ENCODE measurements at regions not wholly inside any gene's neighbourhood (a gene's known extent, or its start where the extent isn't known, plus 50 kb on each side); places are given as distances from the start of the nearest gene placed in this dataset.
"Not testable (repeated sequence)": the region's sequence is repeated elsewhere in the genome, so short reads cannot be mapped to it uniquely, and the experiment has no call there.

GRCh38 chr16:58847902-58848661, 114.0 kb upstream of the GOT2 start:
- Mint-ChIP-seq H3K36me3 (ENCODE audit: unreplicated experiment) (no peaks in the 10 kb centered on the region), H3K4me1 (ENCODE audit: unreplicated experiment) (peaks cover 13% of the 10 kb centered on the region), H3K27me3 (ENCODE audit: unreplicated experiment) (peaks cover 10% of the 10 kb centered on the region), H3K27ac (ENCODE audit: unreplicated experiment) (no peak overlapping the region), H3K4me3 (ENCODE audit: unreplicated experiment) (no peak overlapping the region), H3K9me3 (ENCODE audit: unreplicated experiment) (no peaks in the 10 kb centered on the region)
- no peak for DNase-seq (ENCODE audit: extremely low spot score, unreplicated experiment)
- TF ChIP-seq, protein P1, sequence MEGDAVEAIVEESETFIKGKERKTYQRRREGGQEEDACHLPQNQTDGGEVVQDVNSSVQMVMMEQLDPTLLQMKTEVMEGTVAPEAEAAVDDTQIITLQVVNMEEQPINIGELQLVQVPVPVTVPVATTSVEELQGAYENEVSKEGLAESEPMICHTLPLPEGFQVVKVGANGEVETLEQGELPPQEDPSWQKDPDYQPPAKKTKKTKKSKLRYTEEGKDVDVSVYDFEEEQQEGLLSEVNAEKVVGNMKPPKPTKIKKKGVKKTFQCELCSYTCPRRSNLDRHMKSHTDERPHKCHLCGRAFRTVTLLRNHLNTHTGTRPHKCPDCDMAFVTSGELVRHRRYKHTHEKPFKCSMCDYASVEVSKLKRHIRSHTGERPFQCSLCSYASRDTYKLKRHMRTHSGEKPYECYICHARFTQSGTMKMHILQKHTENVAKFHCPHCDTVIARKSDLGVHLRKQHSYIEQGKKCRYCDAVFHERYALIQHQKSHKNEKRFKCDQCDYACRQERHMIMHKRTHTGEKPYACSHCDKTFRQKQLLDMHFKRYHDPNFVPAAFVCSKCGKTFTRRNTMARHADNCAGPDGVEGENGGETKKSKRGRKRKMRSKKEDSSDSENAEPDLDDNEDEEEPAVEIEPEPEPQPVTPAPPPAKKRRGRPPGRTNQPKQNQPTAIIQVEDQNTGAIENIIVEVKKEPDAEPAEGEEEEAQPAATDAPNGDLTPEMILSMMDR (IDR thresholded peaks at IDR 0.05), result no peak

- H3K9me3 Mint-ChIP-seq (ENCODE audit: unreplicated experiment), result not testable (repeated sequence)
Observed at GRCh38 chr16:58846226-58846625, 112.1 kb upstream of the GOT2 start.

GRCh38 chr16:58843675-58844074, 109.6 kb upstream of the GOT2 start:
- peaks cover 6% of the 10 kb centered on the region for H3K27me3 Mint-ChIP-seq (ENCODE audit: unreplicated experiment)
- TF ChIP-seq, protein P1 (IDR thresholded peaks at IDR 0.05), result peak; percentile 64

More at GRCh38 chr16:58846226-58846625, 112.1 kb upstream of the GOT2 start:
- H3K4me1 Mint-ChIP-seq (ENCODE audit: unreplicated experiment), result peaks cover 13% of the 10 kb centered on the region
- H3K36me3 Mint-ChIP-seq (ENCODE audit: unreplicated experiment); H3K4me3 Mint-ChIP-seq (ENCODE audit: unreplicated experiment); H3K27me3 Mint-ChIP-seq (ENCODE audit: unreplicated experiment); DNase-seq (ENCODE audit: extremely low spot score, unreplicated experiment); H3K27ac Mint-ChIP-seq (ENCODE audit: unreplicated experiment): not testable (repeated sequence)

DNA sequence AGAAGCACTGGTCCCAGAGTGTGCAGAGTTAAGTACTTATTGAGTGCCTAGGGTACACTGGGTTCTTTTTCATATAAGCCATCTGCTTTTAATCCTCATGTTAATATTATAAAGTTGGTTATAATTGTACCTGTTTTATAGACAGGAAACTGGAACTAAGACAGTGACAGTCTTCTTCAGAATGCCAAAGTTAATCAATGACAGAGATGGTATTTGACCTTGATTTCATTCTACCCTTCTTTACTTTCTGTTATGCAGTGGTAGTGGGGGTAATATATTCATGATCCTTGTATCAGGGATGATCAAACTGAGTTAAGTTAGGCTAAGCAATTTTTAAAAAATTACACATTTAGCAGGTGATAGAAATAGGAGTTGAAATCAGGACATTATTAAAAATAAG, 108.6 kb upstream of the GOT2 start:
- TF ChIP-seq, protein P1 (IDR thresholded peaks at IDR 0.05), result no peak
- Mint-ChIP-seq H3K9me3 (ENCODE audit: unreplicated experiment) (no peaks in the 10 kb centered on the region), H3K36me3 (ENCODE audit: unreplicated experiment) (no peaks in the 10 kb centered on the region), H3K27me3 (ENCODE audit: unreplicated experiment) (peaks cover 6% of the 10 kb centered on the region), H3K4me3 (ENCODE audit: unreplicated experiment) (no peak overlapping the region), H3K4me1 (ENCODE audit: unreplicated experiment) (peaks cover 7% of the 10 kb centered on the region), H3K27ac (ENCODE audit: unreplicated experiment) (no peak overlapping the region)
- no peak for DNase-seq (ENCODE audit: extremely low spot score, unreplicated experiment)

More at GRCh38 chr16:58843675-58844074, 109.6 kb upstream of the GOT2 start:
- no peak overlapping the region for H3K4me3 Mint-ChIP-seq (ENCODE audit: unreplicated experiment)
- no peaks in the 10 kb centered on the region for H3K36me3 Mint-ChIP-seq (ENCODE audit: unreplicated experiment)
- DNase-seq (ENCODE audit: extremely low spot score, unreplicated experiment), result no peak
- no peak overlapping the region for H3K27ac Mint-ChIP-seq (ENCODE audit: unreplicated experiment)
- no peaks in the 10 kb centered on the region for H3K9me3 Mint-ChIP-seq (ENCODE audit: unreplicated experiment)
- H3K4me1 Mint-ChIP-seq (ENCODE audit: unreplicated experiment), result peaks cover 11% of the 10 kb centered on the region

DNA sequence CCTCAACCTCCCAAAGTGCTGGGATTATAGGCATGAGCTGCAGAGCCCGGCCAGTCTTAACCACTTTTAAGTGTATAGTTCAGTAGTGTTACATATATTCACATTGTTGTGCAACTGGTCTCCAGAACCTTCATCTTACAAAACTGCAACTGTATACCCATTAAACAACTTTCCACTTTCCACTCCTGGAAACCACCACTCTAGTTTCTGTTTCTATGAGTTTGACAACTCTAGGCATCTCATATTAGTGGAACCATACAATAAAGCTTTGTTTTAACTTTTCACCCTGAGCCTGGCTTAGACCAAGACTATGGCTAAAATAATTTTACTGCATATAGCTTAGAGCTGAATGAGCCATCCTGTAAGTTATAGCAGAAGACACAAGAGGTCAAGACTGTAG, 108.0 kb upstream of the GOT2 start:
- peaks cover 2% of the 10 kb centered on the region for H3K4me1 Mint-ChIP-seq (ENCODE audit: unreplicated experiment)
- H3K27me3 Mint-ChIP-seq (ENCODE audit: unreplicated experiment), result peaks cover 6% of the 10 kb centered on the region
- H3K4me3 Mint-ChIP-seq (ENCODE audit: unreplicated experiment), result no peak overlapping the region
- no peak for DNase-seq (ENCODE audit: extremely low spot score, unreplicated experiment)
- TF ChIP-seq, protein P1 (IDR thresholded peaks at IDR 0.05), result no peak
- H3K9me3 Mint-ChIP-seq (ENCODE audit: unreplicated experiment), result no peaks in the 10 kb centered on the region
- H3K36me3 Mint-ChIP-seq (ENCODE audit: unreplicated experiment), result no peaks in the 10 kb centered on the region
- H3K27ac Mint-ChIP-seq (ENCODE audit: unreplicated experiment), result no peak overlapping the region
